Stimulated activated CD4-positive, alpha-beta T cell treated with anti-CD3 and anti-CD28 coated beads, Interleukin-15, amount 100 ng/mL, for 1 hour (primary cell): ENCODE measurements at regions not wholly inside any gene's neighbourhood (a gene's known extent, or its start where the extent isn't known, plus 50 kb on each side); places are given as distances from the start of the nearest gene placed in this dataset.
"Not testable (repeated sequence)": the region's sequence is repeated elsewhere in the genome, so short reads cannot be mapped to it uniquely, and the experiment has no call there.

Experiments used
- DNase-seq, 2 donors: peaks; one replicate each; pipeline ENCODE4 v3.0.0-alpha.2; 2020; ENCODE audit warnings: low read depth in 1 of 2, low spot score in 1 of 2

- DNase-seq: no peak
Observed at GRCh38 chr5:39765366-39765765, 340.6 kb upstream of the DAB2 start.

GRCh38 chr5:39762761-39763160 lies 338.0 kb upstream of the DAB2 start:
- no peak for DNase-seq

- no peak for DNase-seq
Observed at GRCh38 chr5:39761199-39761950, 336.6 kb upstream of the DAB2 start.

DNA sequence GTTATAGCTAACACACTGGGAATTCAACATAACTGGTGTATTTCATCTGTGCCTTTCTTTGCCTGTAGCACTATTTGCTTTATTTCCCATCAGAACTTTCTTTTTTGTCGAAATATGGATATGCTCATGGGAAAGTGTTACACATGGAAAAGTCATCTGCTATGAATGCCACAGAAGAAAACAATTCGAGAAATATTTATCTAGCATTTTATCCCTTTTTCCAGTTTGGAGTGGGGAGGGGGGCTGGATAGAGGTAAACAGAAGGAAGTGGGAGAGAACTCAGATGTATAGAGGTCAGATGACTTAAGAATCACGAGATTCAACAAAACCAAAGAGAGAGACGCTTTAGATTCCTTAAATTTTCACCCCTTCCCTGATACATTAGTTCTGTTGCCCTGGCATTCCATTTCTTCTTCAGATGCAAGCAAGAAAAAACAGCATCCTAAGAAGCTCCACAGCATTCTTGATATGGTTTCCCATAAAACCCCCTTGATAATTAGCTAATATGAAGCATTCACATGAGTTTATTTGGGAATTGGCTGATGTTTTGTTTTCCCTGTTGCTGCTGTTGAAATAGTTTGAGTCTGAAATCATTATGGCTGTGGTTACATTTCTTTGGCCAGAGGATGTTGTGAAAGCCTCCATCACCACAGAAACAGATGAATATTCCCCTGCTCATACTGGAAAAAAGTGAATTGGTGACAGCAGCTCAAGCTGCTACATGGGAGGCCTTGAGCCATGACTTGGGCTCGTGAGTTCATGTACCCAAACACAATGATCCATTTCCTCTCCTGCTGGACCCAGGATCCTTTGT lies 335.8 kb upstream of the DAB2 start:
- DNase-seq: no peak

DNA sequence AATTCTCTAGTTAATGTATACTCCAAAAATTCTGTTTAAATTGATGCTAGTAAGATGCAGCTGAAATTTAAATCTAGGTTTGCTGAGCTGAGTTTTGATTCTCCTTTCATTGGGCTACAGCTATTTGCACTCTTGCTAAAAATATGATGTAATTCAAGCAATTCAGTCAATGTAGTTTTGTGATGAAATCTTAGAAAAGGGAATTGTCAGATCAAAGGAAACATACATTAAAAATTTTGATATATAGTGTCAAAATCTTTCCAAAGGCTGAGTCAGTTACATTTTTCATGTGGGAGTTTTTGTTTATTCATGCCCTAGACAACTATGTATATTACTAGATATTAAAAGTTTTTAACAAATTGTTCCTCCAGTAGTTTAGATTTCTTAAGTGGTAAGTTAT lies 334.9 kb upstream of the DAB2 start:
- DNase-seq: no peak

DNA sequence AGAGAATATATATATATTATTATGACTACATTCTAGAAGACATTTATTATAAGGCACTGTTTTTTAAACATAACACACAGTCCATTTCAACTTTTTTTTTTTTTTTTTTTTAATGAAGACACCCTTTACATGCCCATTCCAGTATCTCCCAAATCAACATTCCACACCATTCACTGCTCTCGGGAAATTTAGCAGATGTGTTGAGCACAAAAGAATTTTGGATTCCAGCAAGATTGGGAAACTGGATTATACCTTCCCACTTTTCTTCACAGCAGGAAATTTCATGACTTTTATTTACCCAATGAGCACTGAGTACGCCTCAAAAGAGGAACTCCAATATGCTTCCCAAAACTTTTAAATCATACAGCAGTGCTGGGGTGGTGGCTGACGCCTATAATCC lies 333.6 kb upstream of the DAB2 start:
- no peak for DNase-seq

GRCh38 chr5:39757131-39757530 lies 332.4 kb upstream of the DAB2 start:
- DNase-seq: no peak

GRCh38 chr5:39755986-39756385 lies 331.2 kb upstream of the DAB2 start:
- DNase-seq: no peak

- DNase-seq: no peak
Observed at GRCh38 chr5:39755452-39755851, 330.7 kb upstream of the DAB2 start.

DNA sequence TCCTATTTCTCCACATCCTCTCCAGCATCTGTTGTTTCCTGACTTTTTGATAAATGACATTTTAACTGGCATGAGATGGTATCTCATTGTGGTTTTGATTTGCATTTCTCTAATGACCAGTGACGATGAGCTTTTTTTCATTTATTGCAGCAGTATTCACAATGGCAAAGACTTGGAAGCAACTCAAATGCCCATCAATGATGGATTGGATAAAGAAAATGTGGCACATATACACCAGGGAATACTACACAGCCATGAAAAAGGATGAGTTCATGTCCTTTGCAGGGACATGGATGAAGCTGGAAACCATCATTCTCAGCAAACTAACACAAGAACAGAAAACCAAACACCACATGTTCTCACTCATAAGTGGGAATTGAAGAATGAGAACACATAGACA lies 329.0 kb upstream of the DAB2 start:
- DNase-seq: not testable (repeated sequence)

GRCh38 chr5:39750661-39751060 lies 325.9 kb upstream of the DAB2 start:
- no peak for DNase-seq

DNA sequence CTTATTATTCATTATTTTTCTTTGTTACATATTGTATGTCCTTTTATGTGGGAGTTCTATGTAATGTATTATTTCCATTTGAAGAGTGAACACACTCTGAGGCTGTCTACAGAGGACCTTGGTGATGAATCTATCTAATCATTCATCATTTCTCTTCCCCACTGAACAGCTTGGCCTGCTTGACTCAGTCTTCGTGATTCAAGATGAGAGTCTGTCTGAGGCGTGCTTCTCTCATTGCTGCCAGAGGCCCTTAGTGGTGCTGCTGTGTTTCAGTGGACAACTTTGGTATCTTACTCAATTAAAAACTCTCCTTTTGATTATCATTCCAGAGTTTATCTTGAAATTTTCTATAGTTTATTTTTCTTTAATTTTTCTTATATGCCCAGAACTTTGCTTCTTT lies 318.1 kb upstream of the DAB2 start:
- no peak for DNase-seq

DNA sequence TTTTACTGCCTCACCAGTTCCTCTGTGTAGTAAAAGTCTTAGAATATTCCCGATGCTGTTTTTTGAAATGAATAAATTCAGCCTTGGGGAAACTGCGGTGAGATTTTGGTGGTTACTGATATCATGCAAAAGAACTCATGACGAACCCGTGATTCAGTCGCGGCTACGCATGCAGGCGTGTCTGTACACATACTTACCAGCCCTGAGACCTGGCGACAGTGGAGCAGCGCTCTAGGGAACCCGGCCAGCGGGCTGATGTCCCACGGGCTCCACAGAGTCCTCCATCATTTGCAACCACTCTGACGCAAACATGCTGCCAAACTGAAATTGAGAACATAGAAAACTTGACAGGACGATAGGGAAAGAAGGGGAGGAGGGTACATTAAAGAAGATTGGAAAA lies 315.6 kb upstream of the DAB2 start:
- DNase-seq: no peak

DNA sequence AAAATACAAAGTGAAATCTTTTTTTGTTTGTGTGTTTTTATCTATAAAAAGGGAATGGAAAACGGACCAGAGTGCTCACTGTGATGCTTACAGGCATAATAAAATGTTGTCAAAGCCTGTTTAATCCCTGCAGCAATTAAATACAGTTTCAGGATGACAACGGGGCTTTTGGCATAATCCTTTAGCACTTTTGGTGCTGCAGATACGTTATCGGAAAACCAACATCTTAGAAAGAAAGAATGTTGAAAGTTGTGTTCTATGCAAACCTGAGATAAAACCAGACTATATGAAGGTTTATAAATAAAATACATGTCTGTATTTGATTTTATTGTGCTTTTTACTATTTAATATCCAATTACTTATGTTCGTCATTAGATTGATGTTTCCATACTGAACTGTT lies 307.4 kb upstream of the DAB2 start:
- no peak for DNase-seq

GRCh38 chr5:39730699-39731098 lies 305.9 kb upstream of the DAB2 start:
- no peak for DNase-seq

DNA sequence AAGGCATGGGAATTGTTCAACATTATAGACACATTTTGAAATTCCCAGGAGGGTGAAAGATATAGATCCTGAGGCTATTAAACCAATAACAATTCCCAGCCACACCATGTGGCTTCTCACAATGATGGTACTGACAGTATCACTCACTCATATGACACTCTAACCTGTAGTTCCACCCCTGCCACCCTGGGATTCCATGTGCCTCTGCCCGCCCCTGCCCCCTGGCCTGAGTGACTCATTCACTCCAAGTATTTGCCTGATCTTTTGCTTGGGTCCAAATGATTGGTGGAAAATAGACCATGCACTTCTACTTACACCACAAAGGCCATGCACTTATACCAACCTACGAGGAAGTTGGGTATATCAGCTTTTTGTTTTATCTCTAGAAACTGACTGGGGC lies 305.2 kb upstream of the DAB2 start:
- DNase-seq: no peak

DNA sequence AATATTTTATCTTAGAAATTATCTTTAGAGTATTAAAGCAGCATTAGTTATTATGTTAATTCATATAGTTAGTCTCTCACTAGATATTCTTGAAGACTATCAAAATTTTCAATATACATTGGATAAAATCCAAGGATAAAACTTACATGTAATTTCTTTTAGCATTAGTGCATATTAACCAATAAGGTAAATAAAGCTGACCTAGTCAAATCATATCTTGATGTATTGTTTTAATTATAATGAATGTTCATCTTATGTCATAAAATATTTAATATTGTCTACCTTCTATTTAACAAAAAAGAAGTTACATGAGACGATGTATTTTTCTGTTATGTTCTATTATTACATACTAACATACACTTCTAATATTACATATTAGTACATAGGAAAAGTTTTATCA lies 301.7 kb upstream of the DAB2 start:
- DNase-seq: no peak

GRCh38 chr5:39721394-39721793 lies 296.6 kb upstream of the DAB2 start:
- no peak for DNase-seq

- no peak for DNase-seq
Observed at GRCh38 chr5:39720136-39720535, 295.4 kb upstream of the DAB2 start.

DNA sequence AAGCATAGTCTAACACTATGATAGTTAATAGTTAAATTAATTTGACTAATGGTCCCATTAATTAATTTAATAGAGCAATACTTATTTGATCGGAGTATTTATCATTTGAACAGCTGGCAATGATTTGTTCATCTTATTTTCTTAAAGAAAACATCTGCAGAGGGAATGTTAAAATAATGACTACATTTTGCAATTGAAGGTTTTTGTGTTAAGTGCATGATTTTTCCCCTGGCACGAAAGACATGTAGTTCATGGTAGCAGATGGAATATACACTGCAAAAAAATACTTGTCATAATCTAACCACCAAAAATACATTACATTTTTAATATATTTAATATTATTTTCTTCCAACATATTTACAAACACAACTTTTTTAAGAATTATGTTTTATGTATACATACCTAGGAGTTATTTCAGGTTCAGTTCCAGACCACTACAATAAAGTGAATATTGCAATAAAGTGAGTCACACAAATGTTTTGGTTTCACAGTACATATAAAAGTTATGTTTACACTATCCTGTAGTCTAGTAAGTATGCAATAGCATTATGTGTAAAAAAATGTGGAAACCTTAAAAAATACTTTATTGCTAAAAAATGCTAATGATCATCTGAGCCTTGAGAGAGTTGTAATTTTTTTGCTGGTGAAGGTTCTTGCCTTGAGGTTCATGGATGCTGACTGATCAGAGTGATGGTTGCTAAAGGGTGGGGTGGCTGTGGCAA lies 292.6 kb upstream of the DAB2 start:
- no peak for DNase-seq

DNA sequence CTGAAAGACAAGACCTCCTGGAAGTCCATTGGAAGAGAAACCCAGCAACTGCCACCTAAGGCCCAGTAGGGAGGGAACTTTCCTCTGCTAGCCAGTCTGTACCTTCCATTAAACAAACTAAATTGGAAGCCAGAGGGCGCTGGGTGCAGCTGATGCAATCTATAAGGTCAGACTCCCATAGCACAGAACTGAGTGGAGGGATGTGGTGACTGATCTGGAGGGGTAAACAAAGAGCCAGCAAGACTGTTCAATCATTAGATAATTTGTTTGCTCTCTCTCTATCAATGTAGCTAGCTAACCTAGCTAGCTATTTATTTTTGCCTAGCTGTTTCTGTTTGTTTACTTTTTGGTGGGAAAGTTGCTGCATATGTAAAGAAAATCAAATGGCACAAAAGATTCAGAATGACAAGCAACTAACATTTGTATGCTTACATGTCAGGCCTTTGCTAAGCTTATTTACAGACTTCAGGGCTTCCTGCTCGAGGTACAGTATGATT lies 291.8 kb upstream of the DAB2 start:
- DNase-seq: no peak
